Right atrium auricular region (tissue), 2 donors: ENCODE measurements at regions not wholly inside any gene's neighbourhood (a gene's known extent, or its start where the extent isn't known, plus 50 kb on each side); places are given as distances from the start of the nearest gene placed in this dataset.
"Not testable (repeated sequence)": the region's sequence is repeated elsewhere in the genome, so short reads cannot be mapped to it uniquely, and the experiment has no call there.

Source experiments
- DNase-seq: peaks from one replicate; pipeline ENCODE4 v3.0.0-alpha.2; 2019; ENCODE audit warnings: low spot score
- H3K27ac ChIP-seq, 2 donors: fragments of 200-600 bp; sonication (generic); 1 replicate in 1 of 2; 2 replicates in 1 of 2; pipeline ENCODE4 v1.5.1; 2016 to 2019
- H3K27me3 ChIP-seq, 2 donors: fragments of 200-600 bp; sonication (generic); one replicate each; pipeline versions ENCODE4 v1.5.1 to v1.6.0; 2017 to 2019
- H3K36me3 ChIP-seq: fragments of 200-600 bp; sonication (generic); one replicate; pipeline ENCODE4 v1.5.1; 2016
- H3K4me1 ChIP-seq, 2 donors: fragments of 200-600 bp; sonication (generic); one replicate each; pipeline versions ENCODE4 v1.5.1 to v1.6.0; 2017 to 2019
- H3K4me3 ChIP-seq, 2 donors: fragments of 200-600 bp; sonication (generic); 1 replicate in 1 of 2; 2 replicates in 1 of 2; pipeline ENCODE4 v1.5.1; 2017 to 2019; ENCODE audit warnings: mild to moderate bottlenecking in 1 of 2, moderate library complexity in 1 of 2
- H3K9me3 ChIP-seq, 2 donors: fragments of 200-600 bp; sonication (generic); one replicate each; pipeline ENCODE4 v1.5.1; 2019
- TF ChIP-seq, protein P1 (sequence below), 2 donors: fragments of 200-600 bp; sonication (generic); IDR thresholded peaks; one replicate each; pipeline ENCODE4 v1.5.1; 2019; ENCODE audit warnings: antibody characterized with exemption in 2 of 2

DNA sequence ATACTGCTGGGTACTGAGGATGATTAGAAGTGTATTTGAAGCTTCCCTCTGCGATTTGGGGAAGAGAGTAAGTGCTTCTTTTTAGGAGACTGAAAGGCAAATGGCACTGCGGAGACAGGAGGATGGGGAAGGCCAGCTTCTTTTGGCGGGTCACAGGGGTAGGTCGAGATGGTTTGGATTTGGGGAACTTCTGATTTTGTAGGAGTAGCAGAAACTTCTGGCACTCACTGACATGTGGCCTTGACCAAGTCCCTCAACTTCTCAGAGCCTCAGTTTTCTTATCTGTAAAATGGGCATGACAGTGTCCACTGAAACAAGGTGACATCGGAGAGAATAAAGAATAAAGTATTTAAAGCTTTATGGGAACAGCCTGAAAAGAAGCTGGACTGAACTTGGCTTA is 59.8 kb upstream of the WDR11 start:
- no peaks in the 10 kb centered on the region for H3K36me3 ChIP-seq
- no peaks in the 10 kb centered on the region for H3K9me3 ChIP-seq
- TF ChIP-seq, protein P1, sequence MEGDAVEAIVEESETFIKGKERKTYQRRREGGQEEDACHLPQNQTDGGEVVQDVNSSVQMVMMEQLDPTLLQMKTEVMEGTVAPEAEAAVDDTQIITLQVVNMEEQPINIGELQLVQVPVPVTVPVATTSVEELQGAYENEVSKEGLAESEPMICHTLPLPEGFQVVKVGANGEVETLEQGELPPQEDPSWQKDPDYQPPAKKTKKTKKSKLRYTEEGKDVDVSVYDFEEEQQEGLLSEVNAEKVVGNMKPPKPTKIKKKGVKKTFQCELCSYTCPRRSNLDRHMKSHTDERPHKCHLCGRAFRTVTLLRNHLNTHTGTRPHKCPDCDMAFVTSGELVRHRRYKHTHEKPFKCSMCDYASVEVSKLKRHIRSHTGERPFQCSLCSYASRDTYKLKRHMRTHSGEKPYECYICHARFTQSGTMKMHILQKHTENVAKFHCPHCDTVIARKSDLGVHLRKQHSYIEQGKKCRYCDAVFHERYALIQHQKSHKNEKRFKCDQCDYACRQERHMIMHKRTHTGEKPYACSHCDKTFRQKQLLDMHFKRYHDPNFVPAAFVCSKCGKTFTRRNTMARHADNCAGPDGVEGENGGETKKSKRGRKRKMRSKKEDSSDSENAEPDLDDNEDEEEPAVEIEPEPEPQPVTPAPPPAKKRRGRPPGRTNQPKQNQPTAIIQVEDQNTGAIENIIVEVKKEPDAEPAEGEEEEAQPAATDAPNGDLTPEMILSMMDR (IDR thresholded peaks at IDR 0.05) = no peak
- no peaks in the 10 kb centered on the region for H3K27me3 ChIP-seq
- no peaks in the 10 kb centered on the region for H3K4me1 ChIP-seq
- DNase-seq = no peak
- no peak overlapping the region for H3K27ac ChIP-seq
- H3K4me3 ChIP-seq = no peak overlapping the region

DNA sequence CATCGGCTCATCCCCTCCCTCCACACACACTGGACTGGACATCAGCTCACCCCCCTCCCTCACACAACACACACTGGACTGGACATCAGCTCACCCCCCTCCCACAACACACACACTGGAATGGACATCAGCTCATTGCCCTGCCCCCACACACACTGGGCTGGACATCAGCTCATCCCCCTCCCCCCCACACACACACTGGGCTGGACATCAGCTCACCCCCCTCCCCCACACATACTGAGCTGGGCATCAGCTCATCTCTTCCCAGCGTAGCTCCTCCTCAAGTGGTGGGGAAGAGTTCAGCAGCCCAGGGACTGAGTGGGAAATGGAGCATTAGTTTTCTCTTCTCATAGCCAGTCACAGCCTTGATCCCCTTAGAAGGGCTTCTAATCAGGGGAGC is 58.1 kb upstream of the WDR11 start:
- Histone ChIP-seq H3K4me3 (no peak overlapping the region), H3K36me3 (no peaks in the 10 kb centered on the region), H3K9me3 (no peaks in the 10 kb centered on the region), H3K27me3 (no peaks in the 10 kb centered on the region), H3K4me1 (no peaks in the 10 kb centered on the region), H3K27ac (no peak overlapping the region)
- DNase-seq = no peak
- TF ChIP-seq, protein P1 (IDR thresholded peaks at IDR 0.05) = no peak

DNA sequence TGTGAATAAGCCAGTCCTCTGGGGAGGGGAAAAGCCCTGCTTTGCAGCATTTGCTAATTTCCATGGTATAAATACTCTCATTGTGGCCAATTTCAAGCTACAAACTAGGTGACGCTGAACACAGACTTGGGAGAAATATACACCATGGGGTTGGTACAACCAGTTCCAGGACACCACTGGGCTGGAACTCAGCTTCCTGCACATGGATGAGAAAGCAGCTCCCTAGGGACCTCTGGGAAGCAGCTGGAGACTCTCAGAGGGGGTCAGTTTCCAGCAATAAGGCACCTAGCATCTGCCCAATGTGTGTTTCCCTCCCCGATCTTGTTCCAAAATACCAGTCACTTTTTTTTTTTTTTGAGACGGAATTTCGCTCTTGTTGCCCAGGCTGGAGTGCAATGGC is 56.8 kb upstream of the WDR11 start:
- H3K9me3 ChIP-seq = no peaks in the 10 kb centered on the region
- TF ChIP-seq, protein P1 (IDR thresholded peaks at IDR 0.05) = no peak

DNA sequence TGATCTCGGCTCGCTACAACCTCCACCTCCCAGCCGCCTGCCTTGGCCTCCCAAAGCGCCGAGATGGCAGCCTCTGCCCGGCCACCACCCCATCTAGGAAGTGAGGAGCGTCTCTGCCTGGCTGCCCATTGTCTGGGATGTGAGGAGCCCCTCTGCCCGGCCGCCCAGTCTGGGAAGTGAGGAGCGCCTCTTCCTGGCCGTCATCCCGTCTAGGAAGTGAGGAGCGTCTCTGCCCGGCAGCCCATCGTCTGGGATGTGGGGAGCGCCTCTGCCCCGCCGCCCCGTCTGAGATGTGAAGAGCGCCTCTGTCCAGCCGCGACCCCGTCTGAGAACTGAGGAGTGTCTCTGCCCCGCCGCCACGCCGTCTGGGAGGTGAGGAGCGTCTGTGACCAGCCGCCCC is 52.9 kb upstream of the WDR11 start:
- not testable (repeated sequence) for H3K27me3 ChIP-seq, DNase-seq

More for the DNA sequence above, 56.8 kb upstream of the WDR11 start:
- Histone ChIP-seq H3K36me3 (no peaks in the 10 kb centered on the region), H3K27me3 (no peaks in the 10 kb centered on the region), H3K4me1 (no peaks in the 10 kb centered on the region), H3K4me3 (no peak overlapping the region), H3K27ac (no peak overlapping the region)
- DNase-seq = no peak

DNA sequence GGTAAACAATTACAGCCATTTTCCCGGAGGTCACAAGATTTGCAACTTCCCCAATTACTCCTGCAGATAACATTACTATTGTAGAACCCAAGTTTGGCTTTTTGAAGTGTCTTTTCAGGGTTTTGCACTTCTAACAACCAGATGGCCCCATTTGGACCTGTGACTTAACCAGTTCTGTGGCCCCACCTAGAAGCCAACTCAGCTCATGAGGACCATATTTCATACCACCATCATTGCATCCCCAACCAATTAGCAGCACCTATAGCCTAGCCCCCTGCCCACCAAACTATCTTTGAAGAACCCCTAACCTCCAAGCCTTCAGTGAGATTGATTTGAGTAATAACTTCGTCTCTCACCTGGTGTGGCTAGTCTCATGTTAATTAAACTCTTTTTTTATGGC is 51.3 kb upstream of the WDR11 start:
- Histone ChIP-seq H3K36me3 (no peaks in the 10 kb centered on the region), H3K9me3 (no peaks in the 10 kb centered on the region), H3K27me3 (no peaks in the 10 kb centered on the region), H3K4me1 (no peaks in the 10 kb centered on the region), H3K4me3 (no peak overlapping the region), H3K27ac (no peak overlapping the region)
- TF ChIP-seq, protein P1 (IDR thresholded peaks at IDR 0.05) = no peak
- DNase-seq = no peak

More for the DNA sequence above, 52.9 kb upstream of the WDR11 start:
- H3K36me3 ChIP-seq, H3K4me1 ChIP-seq, H3K27ac ChIP-seq, H3K4me3 ChIP-seq, H3K9me3 ChIP-seq: not testable (repeated sequence)

DNA sequence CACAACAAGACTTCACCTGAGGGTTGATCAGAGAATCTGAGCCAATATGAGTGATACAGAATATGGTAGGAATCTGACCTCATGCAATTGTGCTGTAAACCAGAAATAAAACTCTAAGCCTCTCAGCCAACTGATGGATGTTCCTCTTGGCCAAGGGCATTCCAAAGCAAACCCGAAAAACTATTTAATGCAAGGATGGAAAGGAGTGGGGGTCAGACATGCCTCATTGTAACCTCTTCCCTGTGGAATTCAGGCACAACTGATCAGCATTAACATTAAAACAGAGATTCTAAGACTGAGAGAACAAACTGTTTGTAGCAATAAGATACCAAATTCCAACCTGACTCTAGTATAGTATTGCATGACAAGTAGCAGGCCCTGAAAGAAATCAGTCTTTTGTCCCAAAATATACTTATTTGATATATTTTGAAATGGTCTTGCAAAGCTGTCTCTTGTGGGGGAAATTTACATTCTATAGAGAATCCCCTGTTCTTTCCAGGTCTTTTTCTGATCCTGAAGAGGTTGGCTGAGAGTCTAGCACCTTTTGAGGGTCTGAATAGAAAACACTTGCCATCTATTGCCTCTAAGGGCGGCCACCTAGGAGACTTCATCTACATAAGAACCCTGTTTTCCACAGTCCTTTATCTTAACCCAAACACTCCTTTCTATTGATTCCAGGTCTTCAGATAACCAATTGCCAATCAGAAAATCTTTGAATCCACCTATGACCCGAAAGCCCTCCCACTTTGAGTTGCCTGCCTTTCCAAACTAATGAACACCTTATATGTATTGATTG is 50.4 kb upstream of the WDR11 start:
- no peak for DNase-seq
- no peaks in the 10 kb centered on the region for H3K4me1 ChIP-seq
- no peaks in the 10 kb centered on the region for H3K36me3 ChIP-seq
- no peak overlapping the region for H3K27ac ChIP-seq
- TF ChIP-seq, protein P1 (IDR thresholded peaks at IDR 0.05) = no peak
- no peak overlapping the region for H3K4me3 ChIP-seq
- no peaks in the 10 kb centered on the region for H3K9me3 ChIP-seq
- H3K27me3 ChIP-seq = no peaks in the 10 kb centered on the region
